ENCODE measurements at regions not wholly inside any gene's neighbourhood (a gene's known extent, or its start where the extent isn't known, plus 50 kb on each side); places are given as distances from the start of the nearest gene placed in this dataset.

GRCh38 chr1:20417581-20417980 lies 68.4 kb downstream of the CAMK2N1 start:
- Histone ChIP-seq H3K4me3 (replicated peaks; ENCODE audit: low read depth, low read length) (no peak overlapping the region), H3K36me3 (ENCODE audit: control insufficient read depth, insufficient read depth, low read length) (no peaks in the 10 kb centered on the region), H3K27me3 (replicated peaks; ENCODE audit: control insufficient read depth, insufficient read depth, low read length) (no peaks in the 10 kb centered on the region; the same call in 1 of the 2 replicates)
- TF ChIP-seq CTCF (IDR thresholded peaks at IDR 0.05; ENCODE audit: insufficient read depth, low read length, poor library complexity, severe bottlenecking): no peak
- DNase-seq (ENCODE audit: extremely low read depth, insufficient read length): no peak

DNA sequence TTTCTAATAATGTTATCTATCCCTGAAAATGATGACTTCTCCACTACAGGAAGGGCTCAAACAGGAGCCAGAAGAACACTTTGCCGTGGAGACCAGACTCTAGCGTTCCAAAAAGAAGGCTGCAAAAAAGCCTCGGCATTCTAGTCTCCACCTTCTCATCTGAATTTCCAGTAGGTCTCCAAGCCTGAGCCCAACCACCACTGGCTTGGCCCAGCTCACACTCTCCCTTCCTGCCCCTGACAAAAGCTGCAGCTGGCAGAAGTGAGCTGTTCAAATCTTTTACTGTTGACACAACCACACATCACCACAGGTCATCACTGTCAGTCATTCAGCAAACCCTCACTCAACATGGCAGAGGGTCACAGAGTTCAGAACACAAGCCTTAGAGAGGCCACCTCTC lies 69.3 kb downstream of the CAMK2N1 start:
- Histone ChIP-seq H3K4me3 (replicated peaks; ENCODE audit: low read depth, low read length) (no peak overlapping the region), H3K36me3 (ENCODE audit: control insufficient read depth, insufficient read depth, low read length) (no peaks in the 10 kb centered on the region), H3K27me3 (replicated peaks; ENCODE audit: control insufficient read depth, insufficient read depth, low read length) (no peaks in the 10 kb centered on the region; the same call in 1 of the 2 replicates)
- no peak for TF ChIP-seq CTCF (IDR thresholded peaks at IDR 0.05; ENCODE audit: insufficient read depth, low read length, poor library complexity, severe bottlenecking)
- DNase-seq (ENCODE audit: extremely low read depth, insufficient read length): no peak

- no peaks in the 10 kb centered on the region for H3K36me3 ChIP-seq (ENCODE audit: control insufficient read depth, insufficient read depth, low read length)
- no peak for DNase-seq (ENCODE audit: extremely low read depth, insufficient read length)
- TF ChIP-seq CTCF (IDR thresholded peaks at IDR 0.05; ENCODE audit: insufficient read depth, low read length, poor library complexity, severe bottlenecking): no peak
- no peaks in the 10 kb centered on the region; the same call in 1 of the 2 replicates for H3K27me3 ChIP-seq (replicated peaks; ENCODE audit: control insufficient read depth, insufficient read depth, low read length)
- no peak overlapping the region for H3K4me3 ChIP-seq (replicated peaks; ENCODE audit: low read depth, low read length)
Measured at GRCh38 chr1:20413776-20414140, 72.3 kb downstream of the CAMK2N1 start.

DNA sequence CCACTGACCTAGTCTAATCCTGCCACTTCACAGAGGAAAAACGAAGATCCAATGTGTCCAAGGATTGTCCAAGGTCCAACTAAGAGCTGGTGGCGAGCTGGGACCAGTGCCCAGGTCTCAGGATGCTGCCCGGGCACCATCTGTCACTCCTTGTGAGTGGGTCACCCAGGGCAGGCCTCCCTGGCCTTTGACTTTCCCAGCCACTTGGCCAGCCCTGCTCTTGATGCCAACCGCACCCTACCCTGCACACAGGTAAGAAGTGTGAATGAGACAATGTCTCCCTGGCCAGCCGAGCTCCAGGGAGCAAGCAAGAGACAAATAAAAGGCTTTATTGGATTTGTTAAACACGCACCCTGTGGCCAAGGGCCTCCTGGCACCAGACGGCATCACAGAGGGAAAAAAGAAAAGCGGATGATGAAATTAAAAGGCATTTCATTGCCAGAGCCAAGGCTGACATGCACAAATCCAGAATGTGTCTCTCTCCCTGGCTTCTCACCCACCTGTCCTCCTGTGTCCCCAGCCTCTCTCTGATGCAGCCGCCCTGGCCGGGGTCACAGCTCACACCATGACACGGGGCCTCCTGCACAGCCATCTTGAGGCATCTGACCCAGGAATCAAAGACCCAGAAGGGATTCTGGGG lies 72.8 kb downstream of the CAMK2N1 start:
- no peak for TF ChIP-seq CTCF (IDR thresholded peaks at IDR 0.05; ENCODE audit: insufficient read depth, low read length, poor library complexity, severe bottlenecking)
- Histone ChIP-seq H3K27me3 (replicated peaks; ENCODE audit: control insufficient read depth, insufficient read depth, low read length) (no peaks in the 10 kb centered on the region; the same call in 1 of the 2 replicates), H3K36me3 (ENCODE audit: control insufficient read depth, insufficient read depth, low read length) (no peaks in the 10 kb centered on the region), H3K4me3 (replicated peaks; ENCODE audit: low read depth, low read length) (no peak overlapping the region)
- no peak for DNase-seq (ENCODE audit: extremely low read depth, insufficient read length)

- DNase-seq (ENCODE audit: extremely low read depth, insufficient read length): no peak
- Histone ChIP-seq H3K27me3 (replicated peaks; ENCODE audit: control insufficient read depth, insufficient read depth, low read length) (no peaks in the 10 kb centered on the region; the same call in 1 of the 2 replicates), H3K36me3 (ENCODE audit: control insufficient read depth, insufficient read depth, low read length) (no peaks in the 10 kb centered on the region), H3K4me3 (replicated peaks; ENCODE audit: low read depth, low read length) (no peak overlapping the region)
- no peak for TF ChIP-seq CTCF (IDR thresholded peaks at IDR 0.05; ENCODE audit: insufficient read depth, low read length, poor library complexity, severe bottlenecking)
Measured at GRCh38 chr1:20411196-20411980, 74.6 kb downstream of the CAMK2N1 start.

All from GM06990 (cell line).